C4-2B (cell line): ENCODE measurements at regions not wholly inside any gene's neighbourhood (a gene's known extent, or its start where the extent isn't known, plus 50 kb on each side); places are given as distances from the start of the nearest gene placed in this dataset.

ENCODE experiments used
- CTCF ChIP-seq: fragments of 450-650 bp; conservative IDR thresholded peaks from 2 replicates; pipeline ENCODE4 v1.5.1; 2017; ENCODE audit warnings: mild to moderate bottlenecking
- ZFX ChIP-seq: fragments of 450-650 bp; IDR thresholded peaks from 2 replicates; pipeline ENCODE4 v1.6.1; 2017

- TF ChIP-seq CTCF (no peak), ZFX (no peak)
Observed at GRCh38 chr10:53108317-53108934, 335.8 kb upstream of the MBL2 start.
